ENCODE measurements at regions not wholly inside any gene's neighbourhood (a gene's known extent, or its start where the extent isn't known, plus 50 kb on each side); places are given as distances from the start of the nearest gene placed in this dataset.

DNA sequence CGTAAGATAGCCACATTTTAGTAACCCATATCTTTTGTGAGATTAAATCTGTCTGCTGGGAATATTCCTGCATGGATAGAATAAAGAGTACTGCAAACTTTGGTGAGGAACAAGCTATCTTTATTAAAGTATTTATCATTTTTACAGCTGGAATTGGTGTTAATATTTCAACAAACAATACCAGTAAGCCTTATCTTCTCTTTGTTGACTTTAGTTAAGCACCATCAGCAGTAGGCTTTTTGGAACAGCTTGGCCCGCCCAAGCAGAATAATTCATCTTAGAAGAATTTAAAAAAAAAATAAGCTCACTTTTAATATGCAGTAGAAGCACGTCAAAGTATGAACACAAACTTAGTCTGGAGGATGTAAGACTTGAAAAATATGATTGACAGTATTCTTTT is 917.8 kb upstream of the ADGRB3 start:
- Histone ChIP-seq H3K18ac (ENCODE audit: extremely low read depth, low read length) (no peak overlapping the region), H3K27me3 (replicated peaks in 1 of 4; ENCODE audit: control insufficient read depth in 3 of 4, extremely low read depth in 1 of 4, insufficient read depth in 3 of 4, low read length in 3 of 4) (no peaks in the 10 kb centered on the region), H3K4me2 (ENCODE audit: insufficient read depth in 1 of 2, low read depth in 2 of 2, low read length in 2 of 2) (no peak overlapping the region), H4K5ac (ENCODE audit: insufficient read length, low read depth, low read length) (no peak overlapping the region), H4K20me1 (replicated peaks in 1 of 2; ENCODE audit: control insufficient read depth in 1 of 2, insufficient read depth in 2 of 2, low read length in 2 of 2) (no peaks in the 10 kb centered on the region), H3K79me1 (ENCODE audit: low read depth, low read length) (no peaks in the 10 kb centered on the region), H3K14ac (ENCODE audit: insufficient read length) (no peak overlapping the region), H3K4me3 (ENCODE audit: extremely low read depth in 1 of 4, insufficient read depth in 2 of 4, low read depth in 3 of 4, low read length in 4 of 4) (no peak overlapping the region), H3K36me3 (ENCODE audit: control insufficient read depth in 2 of 4, insufficient read depth in 4 of 4, low read length in 3 of 4) (no peaks in the 10 kb centered on the region), H3K23me2 (ENCODE audit: low read depth, low read length) (no peaks in the 10 kb centered on the region), H3K9me3 (ENCODE audit: insufficient read depth in 2 of 2, low read depth in 1 of 2, low read length in 1 of 2) (peaks cover 0 to 2% of the 10 kb centered on the region in 2 experiments; a peak in 1 of 4 replicates), H3K4me1 (replicated peaks in 1 of 4; ENCODE audit: control insufficient read depth in 3 of 4, insufficient read depth in 4 of 4, low read length in 3 of 4) (no peaks in the 10 kb centered on the region), H2BK5ac (ENCODE audit: low read depth, low read length) (no peak overlapping the region), H2AFZ (ENCODE audit: low read length) (no peak overlapping the region), H2BK12ac (ENCODE audit: low read depth, low read length) (no peak overlapping the region), H3K23ac (ENCODE audit: insufficient read length) (no peak overlapping the region), H3K9ac (replicated peaks in 1 of 4; ENCODE audit: extremely low read depth in 1 of 4, low read depth in 3 of 4, low read length in 3 of 4) (no peak overlapping the region), H2BK120ac (replicated peaks; ENCODE audit: low read depth, low read length) (no peak overlapping the region), H2BK15ac (ENCODE audit: low read length) (no peak overlapping the region), H3K56ac (replicated peaks; ENCODE audit: insufficient read length, low read depth, low read length) (no peak overlapping the region), H3K4ac (replicated peaks; ENCODE audit: insufficient read length, low read depth, low read length) (no peak overlapping the region), H3K79me2 (ENCODE audit: control insufficient read depth in 1 of 2, insufficient read depth in 2 of 2, low read length in 2 of 2) (no peaks in the 10 kb centered on the region), H2AK5ac (ENCODE audit: low read depth, low read length) (no peak overlapping the region), H4K8ac (ENCODE audit: extremely low read depth, insufficient read depth, low read length) (no peak overlapping the region), H3K27ac (ENCODE audit: low read depth, low read length) (no peak overlapping the region), H4K91ac (replicated peaks; ENCODE audit: insufficient read length, low read length) (no peak overlapping the region), H2BK20ac (ENCODE audit: low read length) (no peak overlapping the region)
- 95% methylated on average over 3 of the region's 3 CpGs; no CpG with 5 or more reads in 1 of the 2 experiments for WGBS, 2 experiments (ENCODE audit: extremely low coverage in 1 of 2, insufficient coverage in 1 of 2, insufficient read length in 1 of 2, insufficient replicate concordance in 2 of 2, low coverage in 1 of 2, low lambda C conversion rate in 2 of 2, missing lambda C conversion rate in 1 of 2)
- CTCF ChIA-PET (ENCODE audit: partially characterized antibody) = no interaction called here
- no peak for DNase-seq (ENCODE audit: low read depth in 1 of 2, low spot score in 2 of 2)
- no peak for FAIRE-seq
- POLR2A ChIA-PET (ENCODE audit: partially characterized antibody) = no interaction called here
- TF ChIP-seq KDM4A (IDR thresholded peaks at IDR 0.05; ENCODE audit: low read depth, low read length, severe bottlenecking) = no peak
- TF ChIP-seq BCL11A (IDR thresholded peaks at IDR 0.05; ENCODE audit: low read depth in 2 of 2, low read length in 2 of 2) = no peak
- TF ChIP-seq SAP30 (IDR thresholded peaks at IDR 0.05; ENCODE audit: insufficient read depth, insufficient replicate concordance, low read length) = no peak
- no peak for TF ChIP-seq SRF (IDR thresholded peaks at IDR 0.05; ENCODE audit: low read depth, low read length)
- no peak for TF ChIP-seq SIX5 (IDR thresholded peaks at IDR 0.05; ENCODE audit: low read depth, low read length)
- no peak for TF ChIP-seq TCF12 (IDR thresholded peaks at IDR 0.05; ENCODE audit: low read depth, low read length)
- no peak for TF ChIP-seq BRCA1 (IDR thresholded peaks at IDR 0.05; ENCODE audit: low read depth, low read length)
- no peak for TF ChIP-seq SP1 (IDR thresholded peaks at IDR 0.05; ENCODE audit: low read depth, low read length)
- TF ChIP-seq ZNF274 (IDR thresholded peaks at IDR 0.05; ENCODE audit: borderline replicate concordance, extremely low read depth, low read length) = no peak
- TF ChIP-seq CBX5 (IDR thresholded peaks at IDR 0.05; ENCODE audit: low read depth, low read length) = no peak
- TF ChIP-seq CBX8 (IDR thresholded peaks at IDR 0.05; ENCODE audit: borderline replicate concordance, low read depth, low read length) = no peak
- TF ChIP-seq EZH2 (IDR thresholded peaks at IDR 0.05; ENCODE audit: low read depth, low read length, severe bottlenecking) = no peak
- no peak for TF ChIP-seq GTF2F1 (IDR thresholded peaks at IDR 0.05; ENCODE audit: borderline replicate concordance, low read depth, low read length)

All from H1 (cell line).